CD4-positive, alpha-beta T cell treated with Interleukin-4 for 1 hour (primary cell): ENCODE measurements at regions not wholly inside any gene's neighbourhood (a gene's known extent, or its start where the extent isn't known, plus 50 kb on each side); places are given as distances from the start of the nearest gene placed in this dataset.
"Not testable (repeated sequence)": the region's sequence is repeated elsewhere in the genome, so short reads cannot be mapped to it uniquely, and the experiment has no call there.

ENCODE experiments used
- DNase-seq, 2 donors: peaks; one replicate each; pipeline ENCODE4 v3.0.0-alpha.2; 2020 to 2022

- no peak for DNase-seq
Observed at GRCh38 chr11:87628026-87628580, 547.1 kb downstream of the RAB38 start.

DNA sequence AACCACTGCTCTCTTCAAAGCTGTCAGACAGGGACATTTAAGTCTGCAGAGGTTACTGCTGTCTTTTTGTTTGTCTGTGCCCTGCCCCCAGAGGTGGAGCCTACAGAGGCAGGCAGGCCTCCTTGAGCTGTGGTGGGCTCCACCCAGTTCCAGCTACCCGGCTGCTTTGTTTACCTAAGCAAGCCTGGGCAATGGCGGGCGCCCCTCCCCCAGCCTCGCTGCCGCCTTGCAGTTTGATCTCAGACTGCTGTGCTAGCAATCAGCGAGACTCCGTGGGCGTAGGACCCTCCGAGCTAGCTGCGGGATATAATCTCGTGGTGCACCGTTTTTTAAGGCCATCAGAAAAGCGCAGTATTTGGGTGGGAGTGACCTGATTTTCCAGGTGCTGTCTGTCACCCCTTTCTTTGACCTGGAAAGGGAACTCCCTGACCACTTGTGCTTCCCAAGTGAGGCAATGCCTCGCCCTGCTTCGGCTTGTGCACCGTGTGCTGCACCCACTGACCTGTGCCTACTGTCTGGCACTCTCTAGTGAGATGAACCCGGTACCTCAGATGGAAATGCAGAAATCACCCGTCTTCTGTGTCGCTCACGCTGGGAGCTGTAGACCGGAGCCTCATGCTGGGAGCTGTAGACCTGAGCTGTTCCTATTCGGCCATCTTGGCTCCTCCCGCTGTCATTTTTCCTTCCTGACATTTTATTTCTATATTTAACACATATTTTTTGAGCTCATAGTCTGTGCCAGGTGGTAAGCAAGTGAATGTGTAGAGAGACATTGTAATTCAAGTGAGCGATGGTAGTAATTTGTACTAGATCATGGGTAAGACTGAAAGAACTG is 551.5 kb downstream of the RAB38 start:
- not testable (repeated sequence) for DNase-seq

- DNase-seq: no peak
Observed at GRCh38 chr11:87616511-87616910, 558.7 kb downstream of the RAB38 start.

GRCh38 chr11:87604350-87604749 is 566.6 kb downstream of the TMEM135 start:
- no peak for DNase-seq

- DNase-seq: no peak
Observed at GRCh38 chr11:87603887-87604286, 566.2 kb downstream of the TMEM135 start.

GRCh38 chr11:87602776-87603175 is 565.0 kb downstream of the TMEM135 start:
- no peak for DNase-seq

DNA sequence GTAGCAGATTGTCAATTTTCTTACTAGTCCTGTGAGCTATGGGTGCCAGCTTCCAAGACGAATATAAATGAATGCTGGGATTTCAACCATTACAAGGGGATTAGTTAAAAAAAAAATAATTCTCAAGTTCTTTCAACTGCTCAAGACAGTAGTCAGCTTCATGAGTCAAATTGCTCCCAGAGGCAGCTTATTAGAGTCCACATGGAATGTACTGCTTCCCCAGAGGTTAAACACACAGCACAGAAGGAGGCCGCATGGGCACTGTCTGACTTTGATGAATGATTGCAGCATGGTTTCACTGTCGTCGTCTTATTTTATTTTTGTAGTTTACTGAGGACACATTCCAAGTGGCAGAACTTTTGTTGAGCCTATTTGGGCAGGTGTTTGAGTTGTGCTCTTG is 563.2 kb downstream of the TMEM135 start:
- no peak for DNase-seq

DNA sequence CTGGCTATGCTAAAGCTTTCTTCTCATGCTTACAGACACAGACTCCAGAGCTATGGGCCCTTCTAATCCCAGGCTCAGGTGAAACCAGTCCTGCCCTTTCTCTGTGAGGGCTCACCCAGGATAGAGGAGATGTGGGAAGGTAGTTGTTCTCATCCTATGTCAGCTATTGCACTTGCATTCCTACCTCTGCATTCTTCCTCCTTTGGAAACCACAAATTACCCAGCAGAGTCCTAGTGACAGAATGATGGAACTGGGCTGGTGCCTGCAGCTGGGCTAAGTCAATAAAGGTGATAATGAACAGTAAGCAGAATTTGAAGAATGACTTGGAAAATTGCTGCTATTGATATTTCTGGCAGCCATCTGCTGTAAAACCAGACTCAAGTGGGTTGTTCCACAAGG is 560.0 kb downstream of the TMEM135 start:
- DNase-seq: no peak

GRCh38 chr11:87596176-87596575 is 558.4 kb downstream of the TMEM135 start:
- DNase-seq: no peak

DNA sequence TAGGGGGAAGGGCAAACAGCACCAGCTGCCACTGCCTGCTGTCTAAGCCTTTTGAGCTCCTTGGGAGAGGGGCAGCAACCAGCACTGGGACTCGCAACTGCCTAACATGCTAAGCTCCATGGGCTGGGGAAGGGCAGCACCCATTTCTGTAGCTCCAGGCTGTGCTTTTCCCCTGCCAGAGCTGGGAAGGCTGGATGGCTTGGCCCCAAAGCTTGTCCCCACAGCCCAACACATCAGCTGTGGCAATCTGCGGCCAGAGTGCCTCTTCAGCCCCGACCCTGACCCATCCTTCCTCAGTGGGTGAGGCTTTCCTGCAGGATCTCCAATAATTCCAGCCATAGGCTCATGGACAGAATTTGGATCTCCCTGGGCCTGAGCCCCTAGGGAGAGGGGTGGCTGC is 551.3 kb downstream of the TMEM135 start:
- no peak for DNase-seq

DNA sequence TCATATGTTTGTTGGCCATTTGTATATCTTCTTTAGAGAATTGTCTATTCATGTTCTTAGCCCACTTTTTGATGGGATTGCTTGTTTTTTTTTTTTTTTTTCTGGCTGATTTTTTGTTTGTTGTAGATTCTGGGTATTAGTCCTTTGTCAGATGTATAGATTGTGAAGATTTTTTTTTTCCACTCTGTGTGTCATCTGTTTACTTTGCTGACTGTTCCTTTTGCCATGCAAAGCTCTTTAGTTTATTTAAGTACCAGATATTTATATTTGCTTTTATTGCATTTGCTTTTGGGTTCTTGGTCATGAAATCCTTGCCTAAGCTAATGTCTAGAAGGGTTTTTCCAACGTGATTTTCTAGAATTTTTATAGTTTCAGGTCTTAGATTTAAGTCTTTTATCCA is 547.9 kb downstream of the TMEM135 start:
- not testable (repeated sequence) for DNase-seq

GRCh38 chr11:87583931-87584330 is 546.2 kb downstream of the TMEM135 start:
- DNase-seq: no peak

- no peak for DNase-seq
Observed at GRCh38 chr11:87575088-87575487, 537.4 kb downstream of the TMEM135 start.

GRCh38 chr11:87574193-87574592 is 536.5 kb downstream of the TMEM135 start:
- no peak for DNase-seq

DNA sequence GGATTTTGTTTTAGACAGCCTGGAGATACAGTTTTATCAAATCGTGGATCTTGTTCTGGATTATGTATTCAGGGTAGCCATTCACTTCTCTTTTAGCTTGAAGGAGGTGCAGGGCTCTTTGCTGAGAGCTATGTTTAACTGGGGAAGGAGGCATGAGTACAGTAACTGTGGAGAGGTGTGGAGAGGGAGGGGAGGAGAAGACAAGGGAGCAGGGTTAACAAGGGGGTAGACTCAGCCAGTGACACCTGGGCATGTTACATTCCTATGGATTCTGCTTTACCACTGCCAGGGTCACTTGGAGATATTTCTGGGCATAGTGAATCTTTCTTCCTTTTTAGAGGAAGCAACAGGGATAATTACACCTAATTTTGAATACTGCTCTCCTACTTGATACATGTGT is 536.0 kb downstream of the TMEM135 start:
- no peak for DNase-seq

- no peak for DNase-seq
Observed at GRCh38 chr11:87572881-87573280, 535.1 kb downstream of the TMEM135 start.

GRCh38 chr11:87560352-87560751 is 522.6 kb downstream of the TMEM135 start:
- DNase-seq: no peak

DNA sequence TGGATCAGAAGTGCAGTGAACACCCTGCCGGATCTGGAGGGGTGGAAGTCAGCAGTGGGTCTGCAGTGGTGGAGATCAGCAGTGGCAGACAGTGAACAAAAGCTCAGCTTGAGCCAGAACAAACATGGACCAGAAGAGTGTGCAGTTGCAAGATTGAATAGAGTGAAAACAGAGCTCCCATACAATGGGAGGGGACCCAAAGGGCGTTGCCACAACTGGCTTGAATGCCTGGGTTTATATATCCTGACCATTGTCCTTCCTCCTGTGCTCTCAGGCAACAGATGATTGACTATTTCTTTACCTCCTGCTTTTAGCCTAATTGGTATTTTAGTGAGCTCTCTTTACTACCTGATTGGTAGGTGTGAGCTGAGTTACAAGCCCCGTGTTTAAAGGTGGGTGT is 522.1 kb downstream of the TMEM135 start:
- not testable (repeated sequence) for DNase-seq

DNA sequence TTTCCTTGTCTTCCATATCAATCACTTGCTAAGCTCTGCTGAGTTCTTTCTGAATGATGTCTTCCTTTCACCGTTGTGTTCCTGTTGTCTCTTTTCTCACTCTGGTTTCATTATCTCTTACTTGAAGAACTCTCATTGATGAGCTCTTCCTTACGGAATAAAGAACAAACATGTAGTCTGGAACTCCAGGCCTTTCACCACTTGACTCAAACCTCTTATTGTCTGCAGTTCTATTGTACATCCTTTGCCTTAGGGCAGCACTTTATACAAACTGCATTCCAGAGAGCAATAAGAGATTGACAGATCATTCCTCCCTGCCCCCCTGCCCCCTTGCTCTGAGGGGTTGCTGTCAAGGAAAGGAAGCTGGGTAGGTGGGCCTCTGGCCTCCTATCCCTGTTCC is 517.4 kb downstream of the TMEM135 start:
- DNase-seq: no peak

DNA sequence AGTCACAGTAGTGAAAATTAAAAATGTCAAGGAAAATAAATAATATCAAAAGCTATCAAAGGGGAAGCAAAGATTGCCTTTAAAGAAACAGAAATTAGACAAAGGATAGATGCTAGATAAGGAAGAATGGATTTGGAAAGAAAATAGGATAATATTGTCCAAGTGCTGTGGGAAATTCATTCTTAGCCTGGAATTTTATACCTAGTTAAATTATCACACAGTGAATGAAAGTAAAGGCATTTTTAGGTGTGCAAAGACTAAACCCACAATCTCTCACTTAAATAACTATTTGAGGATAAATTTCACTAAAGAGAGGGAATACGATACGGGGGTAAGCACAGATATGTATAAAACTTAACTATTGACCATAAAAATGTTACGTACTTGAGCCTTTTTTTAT is 511.1 kb downstream of the TMEM135 start:
- no peak for DNase-seq

DNA sequence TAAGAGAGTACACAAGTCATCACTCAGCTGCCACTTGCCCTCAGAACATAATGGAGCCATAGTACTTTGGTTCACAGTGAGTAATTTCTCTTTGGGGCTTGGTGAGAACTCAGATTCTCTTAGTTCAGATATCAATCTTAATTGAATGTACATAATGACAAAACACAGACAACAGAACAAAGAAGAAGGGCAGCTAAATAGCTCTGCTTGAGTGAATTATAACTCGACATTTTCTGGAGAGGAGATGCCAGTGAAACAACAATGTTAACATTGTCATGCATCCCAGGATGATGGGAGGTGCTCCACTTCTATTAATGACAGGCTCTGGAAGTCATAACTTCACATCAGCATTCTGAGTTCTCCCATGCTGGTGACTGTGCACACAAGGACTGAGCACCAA is 508.1 kb downstream of the TMEM135 start:
- no peak for DNase-seq

DNA sequence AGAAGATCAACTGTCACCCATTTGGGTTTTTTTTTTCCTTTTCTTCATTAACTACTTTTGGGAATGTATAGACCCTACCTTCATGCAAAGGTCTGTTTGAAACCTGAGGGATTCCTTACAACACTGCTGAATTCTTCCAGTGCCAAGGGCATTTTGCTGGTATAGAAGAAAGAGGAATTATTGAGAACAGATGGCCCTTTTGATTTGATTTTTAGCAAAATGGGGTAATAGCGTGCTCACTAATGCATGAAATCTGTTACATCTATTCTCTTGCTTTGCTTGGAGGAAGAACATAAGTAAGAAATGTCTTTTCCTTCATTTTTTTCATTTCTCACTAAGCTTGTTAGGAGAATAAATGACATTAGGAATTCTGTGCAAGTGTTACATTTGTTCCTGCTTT is 501.9 kb downstream of the TMEM135 start:
- DNase-seq: no peak

GRCh38 chr11:87536565-87536964 is 498.8 kb downstream of the TMEM135 start:
- no peak for DNase-seq

GRCh38 chr11:87536016-87536415 is 498.3 kb downstream of the TMEM135 start:
- DNase-seq: no peak

DNA sequence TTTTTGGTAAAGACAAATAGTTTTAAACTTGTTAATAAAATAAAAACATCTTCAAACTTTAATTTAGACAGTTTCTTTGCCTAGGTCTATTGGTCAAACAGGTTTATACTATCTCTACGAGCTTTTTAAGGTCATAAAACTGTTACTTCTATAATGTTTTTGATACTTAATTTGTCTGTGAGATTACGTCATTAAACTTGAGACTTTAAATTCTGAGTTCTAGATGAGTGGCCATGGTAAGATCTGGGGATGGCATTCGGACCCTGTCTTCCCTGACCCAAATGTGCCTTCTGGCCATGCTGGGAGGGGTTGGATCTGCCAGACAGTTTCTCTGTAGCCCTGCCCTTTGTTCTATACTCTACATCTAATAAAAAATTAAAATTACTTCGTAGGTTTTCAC is 497.8 kb downstream of the TMEM135 start:
- no peak for DNase-seq
